Ishikawa (cell line): ENCODE measurements at regions not wholly inside any gene's neighbourhood (a gene's known extent, or its start where the extent isn't known, plus 50 kb on each side); places are given as distances from the start of the nearest gene placed in this dataset.

Experiments used
- CEBPB ChIP-seq: IDR thresholded peaks from 2 replicates; pipeline ENCODE4 v1.6.1; 2012
- CREB1 ChIP-seq: IDR thresholded peaks from 2 replicates; pipeline ENCODE4 v1.6.1; 2012; ENCODE audit warnings: low read depth
- EGR1 ChIP-seq: IDR thresholded peaks from 2 replicates; pipeline ENCODE4 v1.6.1; 2012
- EP300 ChIP-seq: IDR thresholded peaks from 2 replicates; pipeline ENCODE4 v1.6.1; 2012; ENCODE audit warnings: borderline replicate concordance
- FOXM1 ChIP-seq: IDR thresholded peaks from 2 replicates; pipeline ENCODE4 v1.6.1; 2012; ENCODE audit warnings: low read depth, borderline replicate concordance
- MAX ChIP-seq: IDR thresholded peaks from 2 replicates; pipeline ENCODE4 v1.6.1; 2012
- NFIC ChIP-seq: IDR thresholded peaks from 2 replicates; pipeline ENCODE4 v1.6.1; 2012
- RAD21 ChIP-seq: IDR thresholded peaks from 2 replicates; pipeline ENCODE4 v1.6.1; 2012; ENCODE audit warnings: low read depth
- REST ChIP-seq: IDR thresholded peaks from 2 replicates; pipeline ENCODE4 v1.6.1; 2012; ENCODE audit warnings: low read depth, mild to moderate bottlenecking
- TAF1 ChIP-seq: IDR thresholded peaks from 2 replicates; pipeline ENCODE4 v1.6.1; 2012; ENCODE audit warnings: low read depth, mild to moderate bottlenecking
- TCF12 ChIP-seq: IDR thresholded peaks from 2 replicates; pipeline ENCODE4 v1.6.1; 2012; ENCODE audit warnings: low read depth
- TEAD4 ChIP-seq: IDR thresholded peaks from 2 replicates; pipeline ENCODE4 v1.6.1; 2012
- USF1 ChIP-seq: IDR thresholded peaks from 2 replicates; pipeline ENCODE4 v1.6.1; 2012
- YY1 ChIP-seq: IDR thresholded peaks from 2 replicates; pipeline ENCODE4 v1.6.1; 2012; ENCODE audit warnings: low read depth
- ZBTB7A ChIP-seq: IDR thresholded peaks from 2 replicates; pipeline ENCODE4 v1.6.1; 2012; ENCODE audit warnings: low read depth

- no peak for TF ChIP-seq FOXM1
- no peak for TF ChIP-seq TAF1
- no peak for TF ChIP-seq MAX
- TF ChIP-seq ZBTB7A = no peak
- no peak for TF ChIP-seq EP300
- TF ChIP-seq REST = no peak
- no peak for TF ChIP-seq RAD21
- no peak for TF ChIP-seq EGR1
- no peak for TF ChIP-seq TCF12
Observed at GRCh38 chr1:38477811-38478210, 381.8 kb downstream of the RRAGC start.

- TF ChIP-seq EP300 (no peak), TAF1 (no peak), CREB1 (no peak), ZBTB7A (no peak), MAX (no peak), EGR1 (no peak), USF1 (no peak), RAD21 (no peak), NFIC (no peak), CEBPB (no peak), YY1 (no peak), REST (no peak), FOXM1 (no peak), TEAD4 (no peak), TCF12 (no peak)
Observed at GRCh38 chr1:38476850-38477178, 382.8 kb downstream of the RRAGC start.

- TF ChIP-seq CEBPB (no peak), RAD21 (no peak), EGR1 (no peak), TAF1 (no peak), USF1 (no peak), NFIC (no peak), FOXM1 (no peak), YY1 (no peak), TEAD4 (no peak), ZBTB7A (no peak), TCF12 (no peak), CREB1 (no peak), MAX (no peak), REST (no peak)
Observed at GRCh38 chr1:38476111-38476849, 383.3 kb downstream of the RRAGC start.

- TF ChIP-seq RAD21 = no peak
- TF ChIP-seq TAF1 = no peak
- no peak for TF ChIP-seq MAX
- TF ChIP-seq USF1 = no peak
- TF ChIP-seq FOXM1 = no peak
- no peak for TF ChIP-seq CEBPB
- no peak for TF ChIP-seq TCF12
- no peak for TF ChIP-seq NFIC
- TF ChIP-seq ZBTB7A = no peak
- no peak for TF ChIP-seq REST
- TF ChIP-seq EP300 = no peak
- no peak for TF ChIP-seq YY1
- TF ChIP-seq TEAD4 = no peak
- TF ChIP-seq EGR1 = no peak
Observed at GRCh38 chr1:38475624-38476005, 384.0 kb downstream of the RRAGC start.
